ENCODE measurements at regions not wholly inside any gene's neighbourhood (a gene's known extent, or its start where the extent isn't known, plus 50 kb on each side); places are given as distances from the start of the nearest gene placed in this dataset.

DNA sequence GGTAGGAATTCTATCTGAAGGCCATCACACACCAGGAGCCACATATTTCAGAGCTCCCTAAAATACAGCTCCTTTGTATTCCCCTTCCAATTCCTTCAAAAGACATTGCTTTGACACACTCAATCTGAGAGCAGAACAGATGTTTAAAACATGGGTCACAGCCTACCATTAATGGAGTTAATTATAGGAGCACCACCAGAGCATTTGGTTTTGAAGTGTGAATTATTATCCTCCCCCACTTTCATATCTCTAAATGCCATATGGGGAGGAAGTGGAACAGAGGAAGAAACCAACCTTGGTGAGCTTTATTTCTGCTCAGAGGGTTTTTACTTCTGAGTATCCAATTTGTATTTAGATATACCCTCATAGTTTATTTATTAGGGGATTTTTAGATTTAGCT is 50.7 kb upstream of the TNFRSF21 start:
- no peaks in the 10 kb centered on the region for H3K4me1 ChIP-seq
- ATAC-seq, result no peak
- no peaks in the 10 kb centered on the region for H3K27me3 ChIP-seq
- TF ChIP-seq, protein P1, sequence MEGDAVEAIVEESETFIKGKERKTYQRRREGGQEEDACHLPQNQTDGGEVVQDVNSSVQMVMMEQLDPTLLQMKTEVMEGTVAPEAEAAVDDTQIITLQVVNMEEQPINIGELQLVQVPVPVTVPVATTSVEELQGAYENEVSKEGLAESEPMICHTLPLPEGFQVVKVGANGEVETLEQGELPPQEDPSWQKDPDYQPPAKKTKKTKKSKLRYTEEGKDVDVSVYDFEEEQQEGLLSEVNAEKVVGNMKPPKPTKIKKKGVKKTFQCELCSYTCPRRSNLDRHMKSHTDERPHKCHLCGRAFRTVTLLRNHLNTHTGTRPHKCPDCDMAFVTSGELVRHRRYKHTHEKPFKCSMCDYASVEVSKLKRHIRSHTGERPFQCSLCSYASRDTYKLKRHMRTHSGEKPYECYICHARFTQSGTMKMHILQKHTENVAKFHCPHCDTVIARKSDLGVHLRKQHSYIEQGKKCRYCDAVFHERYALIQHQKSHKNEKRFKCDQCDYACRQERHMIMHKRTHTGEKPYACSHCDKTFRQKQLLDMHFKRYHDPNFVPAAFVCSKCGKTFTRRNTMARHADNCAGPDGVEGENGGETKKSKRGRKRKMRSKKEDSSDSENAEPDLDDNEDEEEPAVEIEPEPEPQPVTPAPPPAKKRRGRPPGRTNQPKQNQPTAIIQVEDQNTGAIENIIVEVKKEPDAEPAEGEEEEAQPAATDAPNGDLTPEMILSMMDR (IDR thresholded peaks at IDR 0.05), result no peak
- no peak for TF ChIP-seq POLR2A (IDR thresholded peaks at IDR 0.05)
- intact Hi-C loops (cut with DNase I), result no loop called here
- no peak overlapping the region for H3K4me3 ChIP-seq
- no peaks in the 10 kb centered on the region for H3K36me3 ChIP-seq (replicated peaks in 1 of 2; ENCODE audit: insufficient read depth in 1 of 2, low read depth in 2 of 2)
- no peak overlapping the region for H3K27ac ChIP-seq
- DNase-seq, result no peak
- no peaks in the 10 kb centered on the region for H3K9me3 ChIP-seq

DNA sequence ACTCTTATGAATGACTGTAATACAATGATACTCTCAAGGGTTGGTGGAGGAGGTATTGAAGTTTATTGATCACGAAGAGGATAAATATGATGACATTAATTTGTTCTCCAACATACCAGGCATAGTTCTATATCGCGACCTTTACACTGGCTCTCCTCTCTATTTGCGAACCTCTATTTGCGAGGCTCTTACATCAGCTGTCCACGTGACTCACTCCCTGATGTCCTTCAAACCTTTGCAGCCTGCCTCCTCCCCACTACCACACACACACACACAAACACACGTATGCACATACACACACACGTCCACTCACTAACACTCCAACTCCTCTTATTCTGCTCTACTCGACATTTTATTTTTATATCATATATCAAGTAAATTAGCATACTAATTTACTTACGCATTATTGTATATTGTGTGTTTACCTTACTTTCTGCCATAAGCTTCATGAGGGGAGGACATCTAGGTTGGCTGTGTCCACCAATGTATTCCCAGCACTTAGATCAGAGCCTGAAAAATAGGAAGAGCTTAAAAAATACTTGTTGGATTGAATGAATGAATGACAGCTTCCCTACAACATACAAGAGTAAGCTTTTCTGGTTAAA is 53.3 kb upstream of the TNFRSF21 start:
- DNase-seq (no peak), ATAC-seq (no peak)
- no peak overlapping the region for H3K4me3 ChIP-seq
- H3K9me3 ChIP-seq, result no peaks in the 10 kb centered on the region
- TF ChIP-seq POLR2A (IDR thresholded peaks at IDR 0.05), result no peak
- TF ChIP-seq, protein P1 (IDR thresholded peaks at IDR 0.05), result no peak
- intact Hi-C loops (cut with DNase I), result no loop called here
- H3K27me3 ChIP-seq, result no peaks in the 10 kb centered on the region
- 52 to 58% methylated on average over 10 of the region's 10 CpGs for WGBS, 2 donors
- H3K4me1 ChIP-seq, result no peaks in the 10 kb centered on the region
- no peak overlapping the region for H3K27ac ChIP-seq
- H3K36me3 ChIP-seq (replicated peaks in 1 of 2; ENCODE audit: insufficient read depth in 1 of 2, low read depth in 2 of 2), result no peaks in the 10 kb centered on the region

DNA sequence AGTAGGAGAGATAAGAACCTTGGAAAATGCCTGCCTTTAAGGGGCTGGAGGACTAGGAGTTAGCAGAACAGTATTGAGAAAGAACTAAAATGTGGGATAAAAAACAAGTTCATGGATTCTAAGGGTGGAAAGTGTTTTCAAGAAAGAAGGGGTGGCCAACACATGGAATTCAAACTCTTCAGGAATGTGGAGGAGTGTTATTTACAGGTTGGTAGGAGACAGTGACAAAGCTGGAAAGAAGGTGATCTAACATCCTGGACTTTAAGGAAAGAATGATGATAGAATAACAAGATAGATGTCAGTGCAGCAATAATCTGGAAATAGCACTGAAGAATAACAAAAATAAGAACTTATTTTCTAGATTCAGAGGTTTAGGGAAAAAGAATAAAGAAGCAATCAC is 54.0 kb upstream of the TNFRSF21 start:
- Histone ChIP-seq H3K27ac (no peak overlapping the region), H3K4me1 (no peaks in the 10 kb centered on the region), H3K4me3 (no peak overlapping the region), H3K9me3 (no peaks in the 10 kb centered on the region), H3K27me3 (no peaks in the 10 kb centered on the region), H3K36me3 (replicated peaks in 1 of 2; ENCODE audit: insufficient read depth in 1 of 2, low read depth in 2 of 2) (no peaks in the 10 kb centered on the region)
- intact Hi-C loops (cut with DNase I), result no loop called here
- TF ChIP-seq, protein P1 (IDR thresholded peaks at IDR 0.05), result no peak
- no peak for TF ChIP-seq POLR2A (IDR thresholded peaks at IDR 0.05)
- ATAC-seq (no peak), DNase-seq (no peak)

DNA sequence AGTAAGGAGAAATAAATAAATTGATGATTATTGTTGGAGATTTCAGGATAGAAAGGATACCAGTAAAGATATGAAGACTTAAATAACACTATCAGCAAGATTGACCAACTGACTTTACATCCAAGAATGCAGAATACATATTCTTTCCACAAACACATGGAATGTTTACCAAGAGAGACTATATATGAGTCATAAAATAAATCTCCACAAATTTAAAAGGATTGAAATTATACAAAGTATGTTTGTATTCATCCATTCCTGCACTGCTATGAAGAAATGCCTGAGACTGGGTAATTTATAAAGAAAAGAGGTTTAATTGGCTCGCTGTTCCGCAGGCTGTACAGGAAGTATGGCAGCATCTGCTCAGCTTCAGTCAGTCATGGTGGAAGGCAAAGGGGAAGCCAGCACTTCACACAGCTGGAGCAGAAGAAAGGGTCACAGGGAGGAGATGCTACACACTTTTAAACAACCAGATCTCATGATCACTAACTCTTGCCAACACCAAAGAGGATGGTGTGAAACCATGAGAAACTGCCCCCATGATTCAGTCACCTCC is 56.7 kb upstream of the TNFRSF21 start:
- Histone ChIP-seq H3K4me3 (no peak overlapping the region), H3K27ac (no peak overlapping the region), H3K4me1 (no peaks in the 10 kb centered on the region), H3K36me3 (replicated peaks in 1 of 2; ENCODE audit: insufficient read depth in 1 of 2, low read depth in 2 of 2) (no peaks in the 10 kb centered on the region), H3K27me3 (no peaks in the 10 kb centered on the region), H3K9me3 (no peaks in the 10 kb centered on the region)
- ATAC-seq (no peak), DNase-seq (no peak)
- TF ChIP-seq, protein P1 (IDR thresholded peaks at IDR 0.05), result no peak
- WGBS, 2 donors, result 78 to 81% methylated on average over 2 of the region's 2 CpGs
- intact Hi-C loops (cut with DNase I), result no loop called here

DNA sequence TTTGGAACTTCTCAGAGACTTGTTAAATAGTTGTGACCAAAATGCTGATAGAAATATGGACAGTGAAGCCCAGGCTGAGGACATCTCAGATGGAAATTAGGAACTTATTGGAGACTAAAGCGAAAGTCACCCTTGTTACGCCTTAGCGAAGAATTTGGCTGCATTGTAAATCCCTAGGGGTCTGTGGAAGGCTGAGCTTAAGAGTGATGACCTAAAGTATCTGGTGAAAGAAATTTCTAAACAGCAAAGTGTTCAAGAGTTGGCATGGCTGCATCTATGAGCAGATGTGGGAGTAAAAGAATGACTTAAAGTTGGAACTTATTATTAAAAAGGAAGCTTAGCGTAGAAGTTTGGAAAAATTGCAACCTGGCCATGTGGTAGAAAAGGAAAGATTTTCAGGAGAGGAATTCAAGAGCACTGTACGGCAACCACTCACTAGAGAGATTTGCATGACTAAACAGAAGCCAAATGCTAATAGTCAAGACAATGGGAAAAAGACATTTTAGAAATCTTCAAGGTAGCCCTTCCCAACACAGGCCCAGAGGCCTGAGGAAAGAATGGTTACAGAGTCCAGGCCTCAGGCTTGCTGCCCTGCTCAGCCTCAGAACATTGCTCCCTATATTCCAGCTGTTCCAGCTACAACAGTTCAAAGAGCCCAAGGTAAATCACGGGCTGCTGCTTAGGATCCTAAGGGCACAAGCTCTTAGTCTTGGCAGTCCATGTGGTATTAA is 61.6 kb upstream of the TNFRSF21 start:
- Histone ChIP-seq H3K9me3 (no peaks in the 10 kb centered on the region), H3K27ac (no peak overlapping the region), H3K4me1 (no peaks in the 10 kb centered on the region), H3K27me3 (no peaks in the 10 kb centered on the region), H3K36me3 (replicated peaks in 1 of 2; ENCODE audit: insufficient read depth in 1 of 2, low read depth in 2 of 2) (no peaks in the 10 kb centered on the region), H3K4me3 (no peak overlapping the region)
- intact Hi-C loops (cut with DNase I), result no loop called here
- no peak for ATAC-seq
- TF ChIP-seq, protein P1 (IDR thresholded peaks at IDR 0.05), result no peak
- no peak for TF ChIP-seq POLR2A (IDR thresholded peaks at IDR 0.05)
- 88 to 98% methylated on average over 6 of the region's 6 CpGs for WGBS, 2 donors
- no peak for DNase-seq
